ENCODE measurements at regions not wholly inside any gene's neighbourhood (a gene's known extent, or its start where the extent isn't known, plus 50 kb on each side); places are given as distances from the start of the nearest gene placed in this dataset.

GRCh38 chr11:134478176-134478575, 66.1 kb upstream of the B3GAT1 start:
- TF ChIP-seq CTCF (IDR thresholded peaks at IDR 0.05) = no peak
- TF ChIP-seq POLR2A (IDR thresholded peaks at IDR 0.05) = no peak

All from adrenal gland (tissue), 5 donors.